Kasumi-1 (cell line): ENCODE measurements at regions not wholly inside any gene's neighbourhood (a gene's known extent, or its start where the extent isn't known, plus 50 kb on each side); places are given as distances from the start of the nearest gene placed in this dataset.
A peak's percentile ranks its signal among the peaks of the same experiment; 100 is the strongest.

ENCODE experiments used
- DNase-seq, 2 experiments: peaks; one replicate each; lab custom pipeline; 2025; lab: John Stamatoyannopoulos, UW

GRCh38 chr2:60603533-60604190 lies 50.2 kb upstream of the BCL11A start:
- DNase-seq, result no peak

DNA sequence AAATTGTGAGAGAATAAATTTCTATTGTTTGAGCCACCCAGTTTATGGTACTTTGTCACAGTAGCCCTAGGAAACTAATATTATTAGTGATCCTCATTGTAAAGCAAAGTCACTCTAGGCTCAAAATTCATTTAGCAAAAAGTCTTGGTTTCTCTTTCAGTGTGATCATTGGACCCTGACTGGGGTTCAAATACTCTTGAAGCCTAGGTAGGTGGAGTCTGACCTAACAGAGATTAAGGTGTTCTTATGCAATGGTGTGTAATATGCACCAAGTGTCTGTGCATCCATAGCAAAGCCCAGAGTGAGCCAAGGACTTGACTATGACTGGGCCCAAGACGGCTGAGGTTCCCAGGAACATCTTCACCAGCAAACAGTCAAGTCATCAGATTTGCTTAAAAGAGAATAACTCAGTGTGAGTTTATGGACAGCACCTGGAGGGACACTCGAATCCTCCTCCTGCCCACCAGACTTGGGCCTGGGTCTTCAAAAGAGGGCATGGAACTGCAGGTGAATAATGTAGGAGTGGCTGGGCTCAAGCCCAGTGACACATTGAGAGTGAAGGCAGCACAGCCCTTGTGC lies 51.1 kb upstream of the BCL11A start:
- no peak for DNase-seq

- no peak for DNase-seq
These were observed 52.4 kb upstream of the BCL11A start for GRCh38 chr2:60605866-60606265.

DNA sequence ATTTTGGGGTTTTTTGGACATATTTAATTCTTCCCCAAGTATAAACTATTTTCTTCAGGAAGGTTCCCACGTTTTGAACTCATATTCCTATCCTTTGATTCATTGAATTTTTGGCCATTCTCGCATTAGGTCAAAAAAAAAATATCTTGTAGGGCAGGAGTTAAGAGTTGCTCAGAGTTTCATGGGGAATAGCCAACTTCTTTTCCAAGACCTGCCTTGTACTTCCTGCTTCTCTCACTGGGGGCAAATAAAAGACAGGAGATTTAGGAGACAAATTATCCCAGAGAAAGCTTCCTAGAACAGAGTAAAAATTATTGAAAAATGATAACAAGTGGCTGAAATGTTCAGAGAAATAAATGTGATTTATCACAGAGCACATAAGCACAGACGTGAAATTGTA lies 55.2 kb upstream of the BCL11A start:
- peak in 1 of 2 experiments; percentile 2 for DNase-seq

DNA sequence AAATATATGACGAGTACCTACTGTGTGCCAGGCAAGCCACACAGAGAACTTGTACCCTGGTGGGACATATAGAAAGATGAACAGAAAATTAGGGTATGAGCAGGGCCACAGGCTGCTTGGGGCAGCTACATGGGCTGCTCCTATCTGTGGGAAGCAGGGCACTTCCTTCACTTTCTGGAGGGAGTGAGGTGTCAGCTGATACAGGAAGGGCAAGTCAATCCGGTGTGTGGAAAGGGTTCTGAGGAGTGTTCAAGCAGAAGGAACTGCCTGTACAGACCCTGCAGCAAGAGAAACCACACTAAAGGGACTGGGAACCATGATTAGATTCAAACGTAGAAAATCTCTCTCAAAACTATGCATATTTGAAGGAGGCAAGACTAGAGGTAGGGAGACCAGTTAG lies 58.6 kb upstream of the BCL11A start:
- DNase-seq, result peak; percentile 72

- DNase-seq, result no peak
These were observed 60.9 kb upstream of the BCL11A start for GRCh38 chr2:60614319-60614718.

DNA sequence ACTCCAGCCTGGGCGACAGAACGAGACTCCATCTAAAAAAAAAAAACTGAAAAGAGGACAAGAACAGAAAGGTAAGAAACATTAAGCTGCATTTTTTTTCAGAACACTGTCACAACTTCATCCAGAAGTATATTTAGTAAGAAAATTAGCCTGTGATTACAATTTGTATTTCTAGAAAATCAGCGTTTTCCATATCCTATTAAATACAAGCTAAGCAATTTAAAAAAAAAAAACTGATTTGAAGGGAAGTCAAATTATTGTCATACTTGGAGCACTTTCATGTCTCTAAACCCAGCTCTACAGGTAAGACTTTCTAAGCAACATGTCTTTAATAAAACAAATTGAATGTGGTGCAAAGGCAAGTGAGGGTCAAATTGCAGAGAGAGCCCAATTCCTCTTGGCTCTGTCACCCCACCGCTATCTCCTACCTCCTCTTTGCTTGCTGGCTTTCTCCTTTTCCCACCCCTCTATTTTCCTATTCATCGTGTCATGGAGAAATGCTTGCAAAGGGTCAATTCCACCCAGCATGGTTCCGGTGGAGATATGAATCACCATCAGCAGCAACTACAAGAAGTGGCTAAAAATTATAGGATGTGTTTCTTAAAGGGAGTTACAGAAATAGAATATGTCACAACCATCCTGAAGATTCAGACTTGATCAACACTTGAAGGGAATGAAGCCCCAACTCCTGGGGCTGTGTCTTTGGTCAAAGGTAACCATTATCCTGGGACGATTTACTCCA lies 68.4 kb upstream of the BCL11A start:
- no peak for DNase-seq

GRCh38 chr2:60623040-60623439 lies 69.6 kb upstream of the BCL11A start:
- DNase-seq, result no peak

DNA sequence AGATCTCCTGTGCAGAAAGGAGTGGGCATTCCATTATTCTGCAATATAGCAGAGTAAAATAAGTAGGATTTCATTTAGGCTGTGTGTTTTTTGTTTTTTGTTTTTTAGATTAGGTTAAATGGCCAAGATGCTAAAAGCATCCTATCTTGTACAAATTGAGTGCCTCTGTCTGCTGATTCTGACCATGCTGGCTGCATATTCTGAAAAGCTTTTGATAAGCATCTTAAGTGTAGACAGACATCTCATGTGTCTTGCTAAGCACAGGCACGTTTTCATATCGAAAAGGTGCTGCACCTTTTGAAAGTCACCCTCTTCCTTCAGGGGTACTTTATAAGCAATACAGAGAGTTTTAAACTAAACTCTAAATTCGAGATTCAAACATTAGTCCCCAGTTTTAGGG lies 74.0 kb upstream of the BCL11A start:
- DNase-seq, result no peak

DNA sequence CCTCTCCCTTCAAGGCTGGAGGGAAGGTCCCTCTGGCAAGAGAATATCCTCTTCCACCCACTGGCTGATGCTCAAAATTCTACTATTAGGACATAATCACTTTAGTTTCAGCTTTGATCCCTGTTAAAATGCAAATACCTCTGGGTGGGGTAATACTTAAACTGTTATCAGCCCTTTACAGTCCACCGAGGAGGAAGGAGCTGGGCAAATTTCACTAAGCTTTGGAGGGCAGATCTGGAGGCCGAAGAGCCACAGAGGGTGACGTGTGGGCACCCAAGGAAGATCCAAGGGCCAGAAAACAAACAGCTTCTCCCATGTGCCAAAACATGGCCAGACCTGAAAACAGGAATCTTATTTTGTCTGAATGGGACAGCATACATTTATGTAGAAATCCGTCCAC lies 74.6 kb upstream of the BCL11A start:
- no peak for DNase-seq

DNA sequence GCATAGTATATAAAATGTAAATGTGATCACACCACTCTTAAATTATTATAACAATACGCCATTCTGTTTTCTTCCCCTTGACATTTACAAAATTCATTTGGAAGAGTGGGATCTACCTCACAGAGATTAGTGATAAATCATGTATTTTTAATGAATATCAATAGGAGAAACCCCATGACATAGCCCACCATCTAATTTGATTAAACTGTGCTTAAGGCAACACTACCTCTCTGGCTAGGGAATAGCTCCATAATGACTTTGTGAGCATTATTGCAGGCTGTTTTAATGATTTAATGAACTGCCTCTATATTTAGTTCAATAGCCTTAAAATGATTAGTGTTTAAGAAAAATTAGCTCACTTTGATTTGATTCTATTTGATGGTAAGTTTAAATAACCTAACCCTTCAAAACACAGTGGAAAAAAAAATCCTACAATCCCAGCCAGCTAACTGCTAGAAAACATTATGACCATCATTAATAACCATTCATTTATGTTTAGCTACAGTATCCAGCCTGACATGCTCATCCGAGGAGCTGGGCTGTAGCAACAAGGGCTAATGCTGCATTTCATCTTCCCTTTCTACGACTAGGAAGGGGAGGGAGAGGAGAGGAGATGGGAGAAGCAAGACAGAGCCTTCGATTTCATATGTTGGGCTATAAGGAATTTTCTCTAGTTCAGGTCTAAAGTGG lies 75.3 kb upstream of the BCL11A start:
- DNase-seq, result no peak

DNA sequence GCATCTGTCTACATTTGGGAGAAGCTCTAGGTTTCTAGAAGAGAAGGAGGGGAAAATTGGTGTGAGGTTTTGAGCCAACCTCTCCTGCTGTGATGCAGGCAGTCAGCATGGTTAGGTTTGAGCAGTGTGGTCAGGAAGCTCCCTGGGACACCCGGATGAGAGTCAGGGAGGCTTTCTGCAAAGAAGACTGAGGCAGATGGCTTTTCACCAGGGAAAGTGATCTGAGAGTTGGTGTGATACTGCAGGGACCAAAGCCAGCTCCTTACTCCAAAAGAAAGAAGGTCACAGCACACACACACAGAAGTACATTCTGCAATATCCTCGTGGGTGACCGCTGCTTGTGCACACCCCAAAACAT lies 75.8 kb upstream of the BCL11A start:
- no peak for DNase-seq

- DNase-seq, result no peak
These were observed 76.4 kb upstream of the BCL11A start for GRCh38 chr2:60629801-60630385.

DNA sequence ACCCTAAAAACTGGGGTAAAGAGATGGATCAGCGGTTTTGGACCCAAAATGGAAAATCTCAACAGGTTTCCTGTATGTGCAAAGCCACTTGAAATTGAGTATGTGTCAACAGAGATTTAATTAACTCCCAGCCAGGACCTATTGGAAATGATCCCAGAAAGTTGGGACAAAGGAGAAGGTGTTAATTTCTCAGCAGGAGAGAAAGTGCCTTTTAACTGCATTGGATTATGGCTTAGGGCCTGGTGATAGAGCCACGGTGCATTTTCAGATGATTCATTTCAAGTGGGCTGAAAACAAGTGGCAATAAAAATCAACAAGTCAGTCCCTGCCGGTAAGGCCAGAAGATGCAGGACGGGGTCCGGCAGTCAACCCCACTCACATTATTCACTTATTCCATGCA lies 80.2 kb upstream of the BCL11A start:
- no peak for DNase-seq

DNA sequence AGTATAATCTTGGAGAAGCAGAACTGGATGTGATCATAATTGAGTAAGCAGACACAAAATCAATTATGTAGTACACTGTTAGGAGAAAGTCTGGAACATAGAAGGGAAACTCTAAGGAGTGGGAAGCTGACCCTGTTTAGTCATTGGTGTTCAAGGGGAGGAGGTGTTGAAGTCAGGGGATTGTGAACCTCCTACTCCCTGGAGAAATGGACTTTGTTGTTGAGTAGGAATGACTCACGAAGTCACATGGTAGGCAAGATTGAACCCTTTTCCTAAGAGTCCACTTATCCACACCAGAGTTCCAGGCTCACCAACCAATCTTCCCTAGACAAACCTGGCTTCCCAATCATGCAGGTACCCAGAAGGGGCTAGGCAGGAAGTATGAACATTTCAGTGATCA lies 81.0 kb upstream of the BCL11A start:
- no peak for DNase-seq

DNA sequence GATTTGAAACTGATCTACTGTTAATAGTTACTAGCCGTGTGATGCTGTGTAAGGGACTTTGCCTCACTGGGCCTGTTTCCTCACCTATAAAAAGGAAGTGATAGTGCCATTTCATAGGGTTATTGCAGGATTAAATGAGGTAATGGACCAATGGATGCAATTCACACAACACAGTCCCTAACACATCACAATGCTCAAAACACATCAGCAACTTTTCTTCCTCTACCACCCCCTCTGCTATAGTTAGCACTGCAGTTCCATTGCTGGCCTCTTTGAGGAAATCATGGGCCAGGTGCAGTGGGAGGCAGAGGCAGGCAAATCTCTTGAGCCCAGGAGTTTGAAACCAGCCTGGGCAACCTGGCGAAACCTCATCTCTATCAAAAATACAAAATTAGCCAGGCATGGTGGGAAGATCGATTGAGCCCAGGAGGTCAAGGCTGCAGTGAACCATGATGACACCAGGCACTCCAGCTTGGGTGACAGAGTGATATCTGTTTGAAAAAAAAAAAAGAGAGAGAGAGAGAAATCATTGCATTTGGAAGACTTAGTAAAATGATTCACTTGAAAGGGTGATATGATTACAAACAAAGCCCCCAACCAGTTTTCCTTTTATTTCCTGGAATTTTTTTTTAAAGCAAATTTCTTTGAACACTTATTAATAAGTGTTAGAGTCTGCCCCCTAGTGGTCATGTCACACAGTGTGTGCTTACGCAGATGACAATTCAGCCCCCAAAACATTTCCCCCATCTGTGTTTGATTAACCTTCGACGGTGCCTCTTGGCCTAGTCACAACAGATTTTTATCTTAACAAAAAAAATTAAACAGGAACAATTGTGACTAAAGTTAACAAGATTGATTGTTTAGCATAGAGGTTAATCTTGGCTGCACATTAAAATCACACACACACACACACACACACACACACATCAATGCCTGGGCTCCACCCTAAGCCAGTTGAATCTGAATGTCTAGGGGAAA lies 88.6 kb upstream of the BCL11A start:
- DNase-seq, result peak; percentile 62

DNA sequence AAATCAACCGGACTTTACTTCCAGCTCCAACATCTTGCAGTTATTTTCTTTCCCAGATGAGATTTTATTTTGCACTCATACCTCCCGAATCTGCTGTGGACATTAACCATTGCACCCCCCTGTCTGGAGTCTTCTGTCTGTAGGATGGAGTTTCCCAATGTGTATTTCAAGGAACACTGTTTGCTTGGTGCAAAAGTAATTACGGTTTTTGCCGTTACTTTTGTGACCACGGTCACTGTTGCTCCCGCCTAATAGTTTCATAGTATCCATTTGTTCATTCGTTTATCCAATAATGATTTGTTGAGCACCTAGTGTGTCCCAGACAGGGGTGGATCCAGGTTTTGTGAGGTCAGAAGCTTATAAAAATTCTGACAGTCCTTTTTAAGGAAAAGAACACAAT lies 90.3 kb upstream of the BCL11A start:
- no peak for DNase-seq

GRCh38 chr2:60644951-60645350 lies 91.5 kb upstream of the BCL11A start:
- no peak for DNase-seq

GRCh38 chr2:60648191-60648590 lies 94.7 kb upstream of the BCL11A start:
- no peak for DNase-seq

GRCh38 chr2:60649721-60650120 lies 96.3 kb upstream of the BCL11A start:
- no peak for DNase-seq

DNA sequence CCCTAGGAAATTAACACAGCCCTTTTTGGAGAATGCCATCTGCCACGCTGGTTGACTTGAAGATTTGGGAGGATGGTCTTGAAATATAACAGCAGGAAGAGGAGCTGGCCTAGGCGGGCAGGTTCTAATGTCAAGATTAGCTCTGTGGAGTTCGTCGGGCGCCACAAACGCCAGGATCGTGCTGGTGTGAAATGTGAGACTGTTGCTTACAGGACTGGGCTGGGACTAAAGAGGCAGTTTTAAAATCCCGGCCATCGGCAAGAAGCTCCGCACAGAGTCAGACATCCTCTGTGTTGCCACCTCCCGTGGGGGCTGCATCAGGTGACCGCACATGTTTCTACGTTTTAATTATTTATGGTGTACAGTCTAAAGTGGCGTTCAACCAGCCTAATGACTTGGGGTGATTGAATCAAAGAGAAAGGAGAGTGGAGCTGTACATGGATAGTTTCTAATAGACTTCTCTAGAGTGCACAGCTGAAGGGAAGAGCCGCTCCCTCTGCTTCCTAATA lies 99.4 kb upstream of the BCL11A start:
- no peak for DNase-seq
